IPS-18a (cell line): ENCODE measurements at regions not wholly inside any gene's neighbourhood (a gene's known extent, or its start where the extent isn't known, plus 50 kb on each side); places are given as distances from the start of the nearest gene placed in this dataset.
"Not testable (repeated sequence)": the region's sequence is repeated elsewhere in the genome, so short reads cannot be mapped to it uniquely, and the experiment has no call there.

Source experiments
- H3K27ac ChIP-seq: one replicate; pipeline ENCODE4 v1.5.1; 2013; ENCODE audit warnings: low read length
- H3K27me3 ChIP-seq: one replicate; pipeline ENCODE4 v1.6.1; 2013; ENCODE audit warnings: mild to moderate bottlenecking, low read length; ENCODE audit not compliant: control insufficient read depth, insufficient read depth
- H3K36me3 ChIP-seq: one replicate; pipeline ENCODE4 v1.6.1; 2013; ENCODE audit warnings: low read depth, low read length; ENCODE audit not compliant: control insufficient read depth
- H3K4me1 ChIP-seq: one replicate; pipeline ENCODE4 v1.6.1; 2013; ENCODE audit warnings: low read depth, low read length; ENCODE audit not compliant: control insufficient read depth
- H3K4me3 ChIP-seq: one replicate; pipeline ENCODE4 v1.5.1; 2013; ENCODE audit warnings: low read length
- H3K9ac ChIP-seq: one replicate; pipeline ENCODE4 v1.6.1; 2013; ENCODE audit warnings: mild to moderate bottlenecking, low read length, moderate library complexity
- H3K9me3 ChIP-seq: one replicate; pipeline ENCODE4 v1.6.1; 2013; ENCODE audit warnings: low read depth, low read length; ENCODE audit not compliant: control insufficient read depth

DNA sequence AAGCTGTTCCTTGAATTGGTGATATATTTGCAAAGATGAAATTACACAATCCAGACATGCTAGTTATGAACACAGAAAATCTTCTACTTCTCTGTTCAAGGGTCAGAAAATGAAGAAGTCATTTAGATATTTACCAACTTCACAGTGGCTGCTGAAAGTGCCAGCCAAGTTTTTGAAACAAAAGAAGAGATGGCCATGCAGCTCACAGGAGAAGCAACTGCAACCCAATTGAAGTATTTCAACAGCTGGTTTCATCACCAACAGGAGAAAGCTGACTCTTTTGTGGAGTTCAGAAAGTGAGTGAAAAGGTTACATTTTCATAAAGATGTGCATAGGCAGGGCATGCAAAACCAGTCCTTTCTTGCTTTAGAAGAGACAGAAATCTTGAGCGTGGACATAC lies 70.1 kb upstream of the LSM6 start:
- H3K4me3 ChIP-seq = no peak overlapping the region
- H3K4me1 ChIP-seq = no peaks in the 10 kb centered on the region
- H3K36me3 ChIP-seq = no peaks in the 10 kb centered on the region
- H3K27ac ChIP-seq = no peak overlapping the region
- no peaks in the 10 kb centered on the region for H3K27me3 ChIP-seq
- no peaks in the 10 kb centered on the region for H3K9me3 ChIP-seq
- H3K9ac ChIP-seq = no peak overlapping the region

DNA sequence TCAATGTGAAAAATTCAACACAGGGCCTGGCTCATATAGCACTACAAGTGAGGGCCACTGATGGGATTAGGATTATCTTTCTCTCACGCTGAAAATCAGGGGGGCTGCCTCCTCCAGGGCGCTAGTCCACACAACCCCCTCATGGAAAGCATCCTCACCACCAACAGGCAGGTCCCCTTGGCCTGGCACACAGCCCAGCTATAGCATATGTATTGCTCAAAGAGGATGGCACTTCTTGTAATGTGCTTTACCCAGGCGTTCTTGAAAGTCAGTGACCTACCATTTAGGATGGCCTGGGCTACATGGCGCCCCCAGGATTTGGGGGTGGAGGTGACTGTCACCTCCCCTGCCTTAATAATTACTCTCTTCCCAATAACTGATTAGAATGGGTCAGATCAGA lies 71.0 kb upstream of the LSM6 start:
- H3K27ac ChIP-seq = no peak overlapping the region
- no peaks in the 10 kb centered on the region for H3K27me3 ChIP-seq
- H3K9ac ChIP-seq = no peak overlapping the region
- H3K4me3 ChIP-seq = no peak overlapping the region
- H3K36me3 ChIP-seq = no peaks in the 10 kb centered on the region
- H3K9me3 ChIP-seq = no peaks in the 10 kb centered on the region
- H3K4me1 ChIP-seq = no peaks in the 10 kb centered on the region

DNA sequence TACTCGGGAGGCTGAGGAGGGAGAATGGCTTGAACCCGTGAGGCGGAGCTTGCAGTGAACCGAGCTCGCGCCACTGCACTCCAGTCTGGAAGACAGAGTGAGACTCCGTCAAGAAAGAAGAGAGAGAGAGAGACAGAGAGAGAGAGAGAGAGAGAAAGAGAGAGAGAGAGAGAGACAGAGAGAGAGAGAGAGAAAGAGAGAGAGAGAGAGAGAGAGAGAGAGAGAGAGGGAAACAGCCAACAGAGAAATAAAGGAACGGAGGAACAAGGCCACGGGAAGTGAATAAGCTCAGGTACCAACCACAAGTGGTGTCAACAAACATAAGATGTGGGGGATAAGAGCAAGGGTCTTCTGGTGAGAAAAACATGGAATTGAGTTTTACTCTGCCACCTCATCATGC lies 71.5 kb upstream of the LSM6 start:
- H3K9me3 ChIP-seq, H3K27ac ChIP-seq, H3K27me3 ChIP-seq: not testable (repeated sequence)

GRCh38 chr4:146099585-146099984 lies 75.9 kb upstream of the LSM6 start:
- Histone ChIP-seq H3K4me3 (no peak overlapping the region), H3K27me3 (no peaks in the 10 kb centered on the region), H3K36me3 (no peaks in the 10 kb centered on the region), H3K4me1 (no peaks in the 10 kb centered on the region), H3K9ac (no peak overlapping the region), H3K27ac (no peak overlapping the region), H3K9me3 (no peaks in the 10 kb centered on the region)

More for the DNA sequence above, 71.5 kb upstream of the LSM6 start:
- H3K4me1 ChIP-seq, H3K9ac ChIP-seq, H3K4me3 ChIP-seq, H3K36me3 ChIP-seq: not testable (repeated sequence)

GRCh38 chr4:146098978-146099377 lies 76.5 kb upstream of the LSM6 start:
- Histone ChIP-seq H3K4me1 (no peaks in the 10 kb centered on the region), H3K4me3 (no peak overlapping the region), H3K27ac (no peak overlapping the region), H3K9ac (no peak overlapping the region), H3K36me3 (no peaks in the 10 kb centered on the region), H3K9me3 (no peaks in the 10 kb centered on the region), H3K27me3 (no peaks in the 10 kb centered on the region)

GRCh38 chr4:146098397-146098796 lies 77.1 kb upstream of the LSM6 start:
- no peaks in the 10 kb centered on the region for H3K27me3 ChIP-seq
- H3K4me1 ChIP-seq = no peaks in the 10 kb centered on the region
- H3K9ac ChIP-seq = no peak overlapping the region

GRCh38 chr4:146096371-146096770 lies 79.1 kb upstream of the LSM6 start:
- Histone ChIP-seq H3K9ac (no peak overlapping the region), H3K27me3 (no peaks in the 10 kb centered on the region), H3K27ac (no peak overlapping the region), H3K36me3 (no peaks in the 10 kb centered on the region), H3K4me3 (no peak overlapping the region), H3K4me1 (no peaks in the 10 kb centered on the region), H3K9me3 (no peaks in the 10 kb centered on the region)

More at GRCh38 chr4:146098397-146098796, 77.1 kb upstream of the LSM6 start:
- no peak overlapping the region for H3K27ac ChIP-seq
- H3K36me3 ChIP-seq = no peaks in the 10 kb centered on the region
- no peaks in the 10 kb centered on the region for H3K9me3 ChIP-seq
- H3K4me3 ChIP-seq = no peak overlapping the region

DNA sequence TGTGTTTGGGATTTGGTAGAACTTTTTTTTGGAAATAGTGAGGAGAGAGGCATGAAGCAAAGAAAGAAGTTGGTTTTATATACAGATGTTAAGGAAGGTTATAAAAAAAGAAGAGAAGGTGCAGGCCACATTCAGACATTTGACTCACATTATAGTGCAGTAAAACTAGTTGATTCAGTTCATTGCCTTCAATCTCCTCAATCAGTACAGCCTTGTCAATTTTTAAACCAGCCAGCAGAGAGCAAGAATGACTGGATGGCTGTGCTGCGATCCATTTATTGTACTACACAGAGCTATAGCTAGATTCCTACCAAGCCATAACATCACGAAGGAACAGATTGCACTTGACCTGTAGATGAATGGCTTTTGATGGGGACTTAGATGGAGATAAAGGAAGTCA lies 79.7 kb upstream of the LSM6 start:
- Histone ChIP-seq H3K27me3 (no peaks in the 10 kb centered on the region), H3K4me3 (no peak overlapping the region), H3K9me3 (no peaks in the 10 kb centered on the region), H3K36me3 (no peaks in the 10 kb centered on the region), H3K4me1 (no peaks in the 10 kb centered on the region), H3K27ac (no peak overlapping the region), H3K9ac (no peak overlapping the region)

DNA sequence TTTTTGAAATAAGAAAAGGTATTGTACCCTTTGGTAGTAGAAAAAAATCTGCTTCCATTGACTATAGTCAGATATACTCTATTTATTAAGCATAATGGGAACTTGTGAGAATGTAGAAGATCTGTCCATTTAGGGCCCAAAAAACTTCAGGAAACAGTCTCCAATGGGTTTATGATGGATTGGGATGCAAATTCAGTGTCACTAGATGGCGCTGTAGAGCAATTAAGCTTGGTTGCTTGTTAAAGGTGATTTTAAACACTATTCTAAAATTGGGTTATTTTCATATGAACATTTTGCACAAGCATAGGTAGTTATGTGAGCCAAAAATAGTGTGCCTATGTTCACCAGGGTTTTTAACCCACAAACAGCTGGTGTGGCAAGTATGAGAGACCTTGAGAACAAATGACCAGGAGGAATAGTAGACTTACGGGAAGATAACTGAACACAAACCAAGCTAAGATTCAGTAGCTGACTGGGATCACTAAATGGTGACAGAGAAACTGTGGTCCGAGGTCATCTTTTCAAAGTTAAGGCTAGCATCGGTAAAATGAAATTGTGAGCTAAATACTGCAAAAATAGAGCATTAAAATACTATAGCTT lies 80.3 kb upstream of the LSM6 start:
- H3K4me3 ChIP-seq = no peak overlapping the region
- no peaks in the 10 kb centered on the region for H3K4me1 ChIP-seq
- H3K36me3 ChIP-seq = no peaks in the 10 kb centered on the region
- no peak overlapping the region for H3K27ac ChIP-seq
- no peak overlapping the region for H3K9ac ChIP-seq
- no peaks in the 10 kb centered on the region for H3K27me3 ChIP-seq
- H3K9me3 ChIP-seq = no peaks in the 10 kb centered on the region

GRCh38 chr4:146088690-146089089 lies 86.8 kb upstream of the LSM6 start:
- no peaks in the 10 kb centered on the region for H3K4me1 ChIP-seq
- H3K27ac ChIP-seq = no peak overlapping the region
- H3K9me3 ChIP-seq = no peaks in the 10 kb centered on the region
- H3K27me3 ChIP-seq = no peaks in the 10 kb centered on the region
- no peak overlapping the region for H3K9ac ChIP-seq
- no peak overlapping the region for H3K4me3 ChIP-seq
- no peaks in the 10 kb centered on the region for H3K36me3 ChIP-seq

DNA sequence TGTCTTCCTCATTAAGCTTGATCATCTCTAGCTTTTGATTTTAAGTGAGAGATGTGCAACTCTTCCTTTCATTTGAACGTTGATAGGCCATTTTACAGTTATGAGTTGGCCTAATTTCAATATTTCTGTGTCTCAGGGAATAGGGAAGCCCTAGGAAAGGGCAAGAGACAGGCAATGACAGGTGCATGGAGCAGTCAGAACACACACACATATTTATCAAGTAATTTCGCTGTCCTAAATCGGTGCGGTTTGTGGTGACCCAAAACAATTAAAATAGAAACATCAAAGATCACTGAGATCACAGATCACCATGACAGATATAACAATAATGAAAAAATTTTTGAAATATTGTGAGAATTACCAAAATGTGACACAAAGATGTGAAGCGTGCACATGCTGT lies 87.7 kb upstream of the LSM6 start:
- Histone ChIP-seq H3K9me3 (no peaks in the 10 kb centered on the region), H3K27me3 (no peaks in the 10 kb centered on the region), H3K36me3 (no peaks in the 10 kb centered on the region), H3K4me1 (no peaks in the 10 kb centered on the region), H3K9ac (no peak overlapping the region), H3K4me3 (no peak overlapping the region), H3K27ac (no peak overlapping the region)

DNA sequence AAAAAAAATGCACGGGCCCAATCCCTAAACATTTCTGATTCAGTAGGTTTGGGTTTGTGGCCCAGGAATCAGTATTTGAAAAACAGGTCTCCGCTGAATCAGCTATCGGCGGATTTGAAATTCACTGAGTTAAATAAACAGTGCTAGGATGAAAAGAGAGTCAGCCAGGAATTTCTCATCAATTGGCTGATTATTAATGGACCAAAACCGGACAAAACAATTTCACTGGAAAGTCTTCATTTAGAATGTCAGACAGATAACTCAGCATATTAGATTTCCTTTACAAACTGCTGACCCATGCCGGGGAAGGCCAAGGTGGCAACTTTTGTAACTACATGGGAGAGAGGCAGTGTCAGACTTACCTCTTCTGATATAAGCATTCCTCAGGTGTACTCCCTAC lies 99.4 kb upstream of the LSM6 start:
- Histone ChIP-seq H3K27ac (no peak overlapping the region), H3K36me3 (no peaks in the 10 kb centered on the region), H3K27me3 (no peaks in the 10 kb centered on the region), H3K4me3 (no peak overlapping the region), H3K4me1 (no peaks in the 10 kb centered on the region), H3K9me3 (no peaks in the 10 kb centered on the region), H3K9ac (no peak overlapping the region)
